ENCODE measurements at regions not wholly inside any gene's neighbourhood (a gene's known extent, or its start where the extent isn't known, plus 50 kb on each side); places are given as distances from the start of the nearest gene placed in this dataset.

GRCh38 chr13:40496035-40496810 is 170.2 kb downstream of the FOXO1 start:
- no peak overlapping the region for H3K4me3 ChIP-seq (ENCODE audit: low read depth, low read length)
- no peaks in the 10 kb centered on the region for H3K9me3 ChIP-seq (ENCODE audit: control insufficient read depth, insufficient read depth, low read depth, low read length)
- ChIA-PET CTCF (no interaction called here), POLR2A (no interaction called here)
- H3K4me1 ChIP-seq (ENCODE audit: control insufficient read depth, insufficient read depth, low read length): peaks cover 5% of the 10 kb centered on the region; the same call in 1 of the 2 replicates
- no peaks in the 10 kb centered on the region for H3K36me3 ChIP-seq (ENCODE audit: control insufficient read depth in 2 of 2, insufficient read depth in 1 of 2, low read length in 2 of 2)
- TF ChIP-seq ZNF600 (tag by site-specific recombination; IDR thresholded peaks at IDR 0.05) (0 out of 2 replicates have a peak, but pooled peaks have one; percentile 11), ZBTB17 (tag by site-specific recombination; IDR thresholded peaks at IDR 0.05) (peak; percentile 38; the same call in 1 of the 2 replicates), ZNF18 (tag by site-specific recombination; IDR thresholded peaks at IDR 0.05) (no peak), ZNF510 (tag by site-specific recombination; IDR thresholded peaks at IDR 0.05; ENCODE audit: insufficient replicate concordance) (no peak), ZNF48 (tag by site-specific recombination; IDR thresholded peaks at IDR 0.05) (no peak), TRIM28 (IDR thresholded peaks at IDR 0.05; ENCODE audit: borderline replicate concordance, low read length) (no peak), PRDM6 (tag by site-specific recombination; IDR thresholded peaks at IDR 0.05) (peak; percentile 27; the same call in 1 of the 2 replicates), ZNF391 (tag by site-specific recombination; IDR thresholded peaks at IDR 0.05; ENCODE audit: borderline replicate concordance, low read depth) (no peak)
- H3K27ac ChIP-seq (ENCODE audit: extremely low read depth, low read depth, low read length): no peak overlapping the region

- ChIA-PET CTCF (no interaction called here), POLR2A (no interaction called here)
- peaks cover 5% of the 10 kb centered on the region; the same call in 1 of the 2 replicates for H3K4me1 ChIP-seq (ENCODE audit: control insufficient read depth, insufficient read depth, low read length)
- H3K36me3 ChIP-seq (ENCODE audit: control insufficient read depth in 2 of 2, insufficient read depth in 1 of 2, low read length in 2 of 2): no peaks in the 10 kb centered on the region
- no peaks in the 10 kb centered on the region for H3K9me3 ChIP-seq (ENCODE audit: control insufficient read depth, insufficient read depth, low read depth, low read length)
- H3K27ac ChIP-seq (ENCODE audit: extremely low read depth, low read depth, low read length): no peak overlapping the region
- TF ChIP-seq ZNF211 (tag by site-specific recombination; IDR thresholded peaks at IDR 0.05; ENCODE audit: low read depth) (no peak), ZBTB10 (tag by site-specific recombination; IDR thresholded peaks at IDR 0.05) (no peak), MEIS1 (CRISPR knock-in tag; IDR thresholded peaks at IDR 0.05; ENCODE audit: borderline replicate concordance) (no peak), ZNF175 (tag by site-specific recombination; IDR thresholded peaks at IDR 0.05) (no peak), ZNF324 (tag by site-specific recombination; IDR thresholded peaks at IDR 0.05) (no peak), ZNF335 (tag by site-specific recombination; conservative IDR thresholded peaks at IDR 0.05) (no peak), KLF16 (tag by site-specific recombination; IDR thresholded peaks at IDR 0.05) (no peak), ZNF645 (tag by site-specific recombination; IDR thresholded peaks at IDR 0.05) (no peak), ZNF112 (tag by site-specific recombination; IDR thresholded peaks at IDR 0.05) (no peak), ZNF571 (tag by site-specific recombination; IDR thresholded peaks at IDR 0.05) (no peak)
- H3K4me3 ChIP-seq (ENCODE audit: low read depth, low read length): no peak overlapping the region
These were observed 168.0 kb downstream of the FOXO1 start for GRCh38 chr13:40498461-40498860.
